22Rv1 (cell line): ENCODE measurements at regions not wholly inside any gene's neighbourhood (a gene's known extent, or its start where the extent isn't known, plus 50 kb on each side); places are given as distances from the start of the nearest gene placed in this dataset.

ENCODE experiments used
- CTCF ChIP-seq: fragments of 450-650 bp; IDR thresholded peaks from 2 replicates; pipeline ENCODE4 v1.5.1; 2017; ENCODE audit warnings: mild to moderate bottlenecking
- ZFX ChIP-seq: fragments of 450-650 bp; IDR thresholded peaks from 2 replicates; pipeline ENCODE4 v1.6.1; 2017; ENCODE audit warnings: antibody characterized with exemption, borderline replicate concordance

GRCh38 chr4:186943411-186943810 is 219.8 kb upstream of the FAT1 start:
- TF ChIP-seq CTCF, result no peak
- no peak for TF ChIP-seq ZFX
